HEK293T (cell line): ENCODE measurements at regions not wholly inside any gene's neighbourhood (a gene's known extent, or its start where the extent isn't known, plus 50 kb on each side); places are given as distances from the start of the nearest gene placed in this dataset.
"Not testable (repeated sequence)": the region's sequence is repeated elsewhere in the genome, so short reads cannot be mapped to it uniquely, and the experiment has no call there.

Experiments used
- CTCF ChIA-PET: fragments of 350-600 bp; formaldehyde crosslinking; extraction: SDS; loops from one replicate; lab custom pipeline; 2021; ENCODE audit warnings: antibody characterized with exemption, inconsistent platforms; lab: Yijun Ruan, JAX
- POLR2A ChIA-PET: fragments of 350-600 bp; formaldehyde crosslinking; extraction: SDS; loops from one replicate; lab custom pipeline; 2020; ENCODE audit warnings: antibody characterized with exemption, inconsistent platforms; lab: Yijun Ruan, JAX
- DNase-seq: peaks from one replicate; pipeline ENCODE4 v3.0.0; 2012; ENCODE audit warnings: mixed read lengths; ENCODE audit errors: extremely low spot score
- ARNT ChIP-seq: fragments of 450-650 bp; IDR thresholded peaks from 2 replicates; pipeline ENCODE4 v1.6.1; 2017; ENCODE audit warnings: mild to moderate bottlenecking
- BHLHE40 ChIP-seq: fragments of 450-650 bp; IDR thresholded peaks from 2 replicates; pipeline ENCODE4 v1.6.1; 2016; ENCODE audit warnings: mild to moderate bottlenecking, moderate library complexity, borderline replicate concordance
- CTBP1 ChIP-seq: fragments of 450-650 bp; IDR thresholded peaks from 2 replicates; pipeline ENCODE4 v1.6.1; 2016; ENCODE audit warnings: borderline replicate concordance
- ELF4 ChIP-seq: fragments of 450-650 bp; IDR thresholded peaks from 2 replicates; pipeline ENCODE4 v1.6.1; 2017; ENCODE audit warnings: antibody characterized with exemption
- FOXA1 ChIP-seq: fragments of 450-650 bp; IDR thresholded peaks from 2 replicates; pipeline ENCODE4 v1.6.1; 2016; ENCODE audit warnings: mild to moderate bottlenecking
- FOXK2 ChIP-seq: fragments of 450-650 bp; IDR thresholded peaks from 2 replicates; pipeline ENCODE4 v1.6.1; 2016; ENCODE audit warnings: mild to moderate bottlenecking
- FOXM1 ChIP-seq: fragments of 450-650 bp; IDR thresholded peaks from 2 replicates; pipeline ENCODE4 v1.6.1; 2017; ENCODE audit warnings: mild to moderate bottlenecking, borderline replicate concordance
- HDGF ChIP-seq: fragments of 450-650 bp; IDR thresholded peaks from 2 replicates; pipeline ENCODE4 v1.6.1; 2017; ENCODE audit warnings: antibody characterized with exemption, borderline replicate concordance
- L3MBTL2 ChIP-seq: fragments of 450-650 bp; conservative IDR thresholded peaks from 2 replicates; pipeline ENCODE4 v1.6.1; 2016; ENCODE audit warnings: mild to moderate bottlenecking
- LEF1 ChIP-seq: fragments of 450-650 bp; IDR thresholded peaks from 2 replicates; pipeline ENCODE4 v1.6.1; 2017; ENCODE audit warnings: mild to moderate bottlenecking, borderline replicate concordance
- NFRKB ChIP-seq: fragments of 450-650 bp; IDR thresholded peaks from 2 replicates; pipeline ENCODE4 v1.6.1; 2016; ENCODE audit warnings: mild to moderate bottlenecking, moderate library complexity
- PKNOX1 ChIP-seq: fragments of 450-650 bp; IDR thresholded peaks from 2 replicates; pipeline ENCODE4 v1.6.1; 2016
- SP1 ChIP-seq: fragments of 450-650 bp; IDR thresholded peaks from 2 replicates; pipeline ENCODE4 v1.6.1; 2017
- SUZ12 ChIP-seq: fragments of 450-650 bp; IDR thresholded peaks from 2 replicates; pipeline ENCODE4 v1.6.1; 2016; ENCODE audit warnings: mild to moderate bottlenecking
- TARDBP ChIP-seq: fragments of 450-650 bp; IDR thresholded peaks from 2 replicates; pipeline ENCODE4 v1.6.1; 2016
- ZNF384 ChIP-seq: fragments of 450-650 bp; IDR thresholded peaks from 2 replicates; pipeline ENCODE4 v1.6.1; 2016

- ChIA-PET POLR2A (no interaction called here), CTCF (no interaction called here)
- DNase-seq: no peak
- no peak for TF ChIP-seq ZNF384
- TF ChIP-seq FOXK2: no peak
- no peak for TF ChIP-seq CTBP1
- no peak for TF ChIP-seq L3MBTL2
- TF ChIP-seq FOXM1: no peak
- TF ChIP-seq HDGF: no peak
- TF ChIP-seq FOXA1: no peak
- TF ChIP-seq SP1: no peak
- TF ChIP-seq ARNT: no peak
- no peak for TF ChIP-seq TARDBP
- no peak for TF ChIP-seq BHLHE40
- no peak for TF ChIP-seq SUZ12
- no peak for TF ChIP-seq LEF1
- TF ChIP-seq PKNOX1: no peak
Measured at GRCh38 chr5:88085462-88085861, 183.2 kb downstream of the TMEM161B start.

GRCh38 chr5:88081877-88082276 is 186.8 kb downstream of the TMEM161B start:
- POLR2A ChIA-PET: no interaction called here
- no peak for TF ChIP-seq PKNOX1
- TF ChIP-seq FOXA1: no peak
- TF ChIP-seq L3MBTL2: no peak
- TF ChIP-seq SP1: no peak
- no peak for TF ChIP-seq BHLHE40
- TF ChIP-seq CTBP1: no peak
- no peak for TF ChIP-seq FOXK2
- TF ChIP-seq TARDBP: no peak
- no peak for TF ChIP-seq ARNT
- no peak for TF ChIP-seq FOXM1
- TF ChIP-seq SUZ12: no peak
- TF ChIP-seq LEF1: no peak
- TF ChIP-seq HDGF: no peak
- no peak for TF ChIP-seq NFRKB
- TF ChIP-seq ZNF384: no peak
- CTCF ChIA-PET: no interaction called here
- no peak for DNase-seq

DNA sequence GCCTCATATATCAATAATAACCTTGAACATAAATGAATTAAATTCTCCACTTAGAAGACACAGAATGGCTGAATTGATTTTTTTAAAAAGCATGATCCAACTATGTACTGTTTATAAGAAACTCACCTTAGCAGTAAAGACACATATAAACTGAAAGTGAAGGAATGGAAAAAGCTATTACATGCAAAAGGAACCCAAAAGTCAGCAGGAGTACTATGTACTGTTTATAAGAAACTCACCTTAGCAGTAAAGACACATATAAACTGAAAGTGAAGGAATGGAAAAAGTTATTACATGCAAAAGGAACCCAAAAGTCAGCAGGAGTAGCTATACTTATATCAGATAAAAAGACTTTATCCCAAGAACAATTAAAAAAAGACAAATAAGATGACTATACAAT is 204.8 kb downstream of the TMEM161B start:
- POLR2A ChIA-PET: no interaction called here
- TF ChIP-seq ELF4 (no peak), CTBP1 (no peak), FOXM1 (no peak), ARNT (no peak), L3MBTL2 (no peak), FOXA1 (no peak), TARDBP (no peak), NFRKB (no peak), BHLHE40 (no peak), FOXK2 (no peak)
- DNase-seq: no peak
- CTCF ChIA-PET: no interaction called here

GRCh38 chr5:88060194-88060593 is 208.5 kb downstream of the TMEM161B start:
- POLR2A ChIA-PET: no interaction called here
- TF ChIP-seq SUZ12 (no peak), ARNT (no peak), CTBP1 (no peak), FOXK2 (no peak), SP1 (no peak), ELF4 (no peak), TARDBP (no peak), BHLHE40 (no peak), FOXA1 (no peak), LEF1 (no peak), PKNOX1 (no peak), FOXM1 (no peak), NFRKB (no peak), ZNF384 (no peak), L3MBTL2 (no peak), HDGF (no peak)
- CTCF ChIA-PET: no interaction called here
- no peak for DNase-seq

- TF ChIP-seq L3MBTL2: no peak
- TF ChIP-seq PKNOX1: no peak
- TF ChIP-seq NFRKB: no peak
- TF ChIP-seq ELF4: no peak
- no peak for TF ChIP-seq FOXK2
- TF ChIP-seq TARDBP: no peak
- TF ChIP-seq ARNT: no peak
- no peak for TF ChIP-seq HDGF
- DNase-seq: no peak
- CTCF ChIA-PET: no interaction called here
- POLR2A ChIA-PET: no interaction called here
Measured at GRCh38 chr5:88058625-88059024, 210.0 kb downstream of the TMEM161B start.

DNA sequence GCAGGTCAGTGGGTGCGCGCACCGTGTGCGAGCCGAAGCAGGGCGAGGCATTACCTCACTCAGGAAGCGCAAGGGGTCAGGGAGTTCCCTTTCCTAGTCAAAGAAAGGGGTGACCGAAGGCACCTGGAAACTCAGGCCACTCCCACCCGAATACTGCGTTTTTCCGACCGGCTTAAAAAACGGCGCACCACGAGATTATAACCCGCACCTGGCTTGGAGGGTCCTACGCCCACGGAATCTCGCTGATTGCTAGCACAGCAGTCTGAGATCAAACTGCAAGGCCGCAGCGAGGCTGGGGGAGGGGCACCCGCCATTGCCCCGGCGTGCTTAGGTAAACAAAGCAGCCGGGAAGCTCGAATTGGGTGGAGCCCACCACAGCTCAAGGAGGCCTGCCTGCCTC is 216.2 kb downstream of the TMEM161B start:
- DNase-seq, CTCF ChIA-PET, POLR2A ChIA-PET: not testable (repeated sequence)
